Hypothalamus (tissue), 51 donors: ENCODE measurements at regions not wholly inside any gene's neighbourhood (a gene's known extent, or its start where the extent isn't known, plus 50 kb on each side); places are given as distances from the start of the nearest gene placed in this dataset.

Source experiments
- DNase-seq, 51 donors: peaks; one replicate each; lab custom pipeline; 2025; lab: John Stamatoyannopoulos, UW

GRCh38 chr9:115637661-115638060 lies 515.9 kb upstream of the PAPPA start:
- DNase-seq, result no peak

- no peak for DNase-seq
These were observed 512.7 kb upstream of the PAPPA start for GRCh38 chr9:115640887-115641286.

- no peak for DNase-seq
These were observed 511.3 kb upstream of the PAPPA start for GRCh38 chr9:115642285-115642684.

DNA sequence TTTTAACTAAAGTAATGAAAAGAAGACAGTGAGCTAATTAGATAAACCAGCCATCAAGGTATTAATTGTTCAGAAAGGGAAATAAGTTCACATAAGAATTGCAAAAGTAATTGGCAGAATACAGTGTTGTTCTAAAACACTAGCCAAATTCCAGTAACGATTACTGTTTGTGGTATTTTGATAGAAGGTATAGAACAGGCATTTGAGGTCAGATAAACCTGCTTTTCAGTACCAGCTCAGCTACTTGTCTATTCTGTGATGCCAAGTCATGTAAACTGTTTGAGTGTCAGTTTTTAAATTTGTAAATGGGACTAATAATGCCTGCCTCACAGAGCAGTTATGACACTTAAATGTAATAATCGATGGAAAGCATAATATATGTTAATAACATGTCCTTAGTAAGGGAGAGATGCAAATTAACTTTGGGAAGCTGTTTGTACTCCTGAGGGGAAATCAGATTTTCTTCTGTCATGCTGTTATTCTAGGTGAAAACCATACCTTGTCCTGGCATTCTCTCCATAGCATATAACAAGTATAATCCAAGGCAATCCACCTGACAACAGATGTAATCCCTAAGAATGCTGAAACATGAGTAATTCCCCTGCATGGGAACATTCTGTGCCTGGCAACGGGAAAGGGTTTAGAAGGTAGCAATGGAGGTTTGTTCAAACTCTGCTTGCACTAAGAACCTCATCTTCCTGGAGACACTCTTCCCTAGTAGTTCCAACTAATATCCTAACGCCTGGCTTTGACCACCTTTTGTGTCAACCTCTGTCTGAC lies 509.5 kb upstream of the PAPPA start:
- no peak for DNase-seq

GRCh38 chr9:115649991-115650472 lies 503.6 kb upstream of the PAPPA start:
- DNase-seq, result peak in 41 of 51 donors; percentile 2 to 89 (median 36)

DNA sequence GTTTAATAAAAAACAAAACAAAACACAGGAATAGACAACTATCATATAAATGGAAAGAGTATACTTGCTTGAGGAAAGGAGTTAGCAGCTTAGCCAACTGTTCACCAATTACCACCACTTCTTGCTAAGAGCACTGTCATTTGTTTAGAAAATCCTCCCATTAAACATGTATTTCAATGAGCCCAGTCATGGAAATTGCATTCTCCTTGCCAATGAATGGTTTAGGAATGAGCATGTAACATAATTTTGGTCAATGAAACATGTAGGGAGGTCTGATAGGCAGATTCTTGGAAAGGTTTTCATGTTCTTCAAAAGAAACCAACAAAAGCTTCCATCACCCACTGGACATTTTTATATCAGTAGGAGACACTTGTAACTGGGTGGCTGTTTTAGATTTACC lies 502.8 kb upstream of the PAPPA start:
- DNase-seq, result no peak

DNA sequence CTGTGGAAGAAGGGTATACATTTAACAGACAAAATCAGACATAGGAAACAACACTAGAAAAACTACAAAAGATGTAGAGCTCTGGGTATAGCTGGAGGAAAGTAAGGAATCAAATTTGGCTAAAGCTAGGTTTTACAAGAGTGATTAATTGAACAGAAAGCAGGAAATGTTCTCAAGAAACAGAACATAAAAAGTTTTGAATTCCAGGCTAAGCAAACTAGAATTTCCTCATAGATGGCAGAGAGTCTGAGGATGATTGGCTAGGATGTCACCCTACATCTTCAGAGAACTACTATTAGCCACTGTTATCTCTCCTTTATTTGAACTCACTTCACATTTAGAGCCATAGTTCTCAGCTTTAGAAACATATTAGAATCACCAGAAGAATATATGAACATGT lies 502.1 kb upstream of the PAPPA start:
- no peak for DNase-seq

DNA sequence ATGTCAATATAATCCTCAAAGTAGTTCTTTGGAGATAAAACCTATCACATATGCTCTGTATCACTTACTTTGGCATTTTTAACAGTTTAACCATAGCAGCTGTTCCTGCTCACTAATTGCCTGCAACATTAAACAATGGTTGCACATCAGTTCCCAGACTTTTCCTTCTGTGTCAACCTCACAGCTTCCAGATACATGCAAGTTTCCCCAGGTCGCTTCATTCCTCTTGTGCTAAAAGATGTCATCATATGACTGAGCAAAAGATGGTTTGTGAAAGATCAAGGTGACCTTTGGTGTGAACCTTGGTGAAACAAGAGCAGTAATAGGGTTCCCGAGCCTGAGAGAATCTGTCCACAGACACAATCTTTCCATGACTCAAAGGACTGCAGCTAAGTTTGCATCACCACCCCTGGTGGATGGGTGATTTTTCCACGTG lies 500.4 kb upstream of the PAPPA start:
- no peak for DNase-seq

DNA sequence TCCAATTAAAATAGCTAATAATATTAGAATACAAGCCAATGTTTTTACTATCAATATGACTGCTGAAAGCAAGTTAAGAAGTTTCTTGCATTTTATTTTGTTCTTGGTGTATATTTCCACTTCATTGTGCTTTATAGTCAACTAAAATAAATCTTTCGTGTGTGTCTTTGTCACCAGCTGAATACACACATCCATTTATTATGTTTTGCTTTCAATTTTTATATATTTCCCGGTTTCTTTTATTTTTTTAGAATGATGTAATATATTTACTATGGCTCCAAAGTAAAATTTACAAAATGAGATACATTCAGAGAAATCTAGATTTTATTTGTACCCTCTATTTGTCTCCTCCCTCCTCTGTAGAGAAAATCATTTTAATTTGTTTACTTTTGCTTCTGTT lies 495.9 kb upstream of the PAPPA start:
- no peak for DNase-seq

DNA sequence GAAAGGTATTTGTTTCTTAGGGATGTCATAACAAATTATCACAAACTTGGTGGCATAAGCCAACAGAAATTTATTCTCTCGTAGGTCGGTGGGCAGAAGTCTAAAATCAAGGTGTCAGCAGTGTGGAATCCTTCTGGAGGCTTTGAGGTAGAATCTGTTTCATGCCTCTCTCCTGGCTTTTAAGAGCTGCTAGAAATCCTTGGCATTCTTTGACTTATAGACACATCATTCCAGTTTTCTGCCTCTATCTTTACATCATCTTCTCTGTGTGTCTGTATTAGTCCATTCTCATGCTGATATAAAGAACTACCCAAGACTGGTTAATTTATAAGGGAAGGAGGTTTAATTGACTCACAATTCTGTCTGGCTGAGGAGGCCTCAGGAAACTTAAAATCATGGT lies 488.1 kb upstream of the PAPPA start:
- DNase-seq, result no peak

DNA sequence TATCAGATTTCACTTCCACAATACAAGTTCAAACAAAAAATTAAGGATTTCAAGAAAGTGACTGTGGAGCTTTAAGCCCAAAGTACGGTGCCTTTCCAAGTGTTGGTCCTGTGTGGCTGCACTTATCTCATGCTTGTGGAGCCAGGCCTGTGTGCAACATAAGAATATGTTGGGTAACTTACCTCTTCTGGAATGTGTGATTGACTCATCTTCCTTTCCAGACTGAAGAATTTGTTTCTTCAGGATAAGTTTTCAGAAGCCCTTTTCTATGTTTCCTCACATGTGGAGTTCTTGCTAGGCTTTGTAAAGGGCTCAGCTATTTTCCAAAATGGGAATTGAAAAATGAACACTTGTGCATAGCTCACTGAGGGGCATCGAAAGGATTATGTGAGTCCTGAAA lies 485.1 kb upstream of the PAPPA start:
- no peak for DNase-seq

DNA sequence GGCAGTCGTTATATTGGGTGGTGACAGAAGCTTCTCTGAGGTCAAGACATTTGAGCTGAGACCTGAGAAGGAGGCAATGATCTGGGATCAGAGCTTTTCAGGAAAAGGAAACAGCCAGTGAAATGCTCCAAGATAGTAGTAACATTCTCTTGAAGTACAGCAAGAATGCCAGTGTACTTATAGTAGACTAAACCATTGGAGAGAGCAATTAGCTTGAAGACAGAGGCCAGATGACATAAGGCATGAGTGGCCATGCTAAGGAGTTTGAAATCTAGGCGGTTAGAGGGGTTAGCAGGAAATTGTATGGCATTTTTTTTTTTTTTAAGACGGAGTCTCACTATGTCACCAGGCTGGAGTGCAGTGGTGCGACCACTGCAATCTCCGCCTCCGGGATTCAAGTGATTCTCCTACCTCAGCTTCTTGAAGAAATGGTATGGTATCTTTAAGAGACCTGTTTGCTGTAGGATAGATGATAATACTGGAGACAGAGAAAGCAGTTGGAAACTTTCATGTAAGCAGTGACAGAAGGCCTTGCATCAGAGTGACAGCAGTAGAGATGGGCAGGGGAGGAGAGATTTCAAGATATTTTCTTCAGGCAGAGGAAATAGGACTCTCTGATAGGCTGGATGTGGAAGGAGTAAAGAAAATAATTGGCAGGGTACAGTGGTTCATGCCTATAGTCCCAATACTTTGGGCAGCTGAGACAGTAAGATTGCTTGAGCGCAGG lies 482.2 kb upstream of the PAPPA start:
- no peak for DNase-seq

- DNase-seq, result no peak
These were observed 481.7 kb upstream of the PAPPA start for GRCh38 chr9:115671963-115672305.

DNA sequence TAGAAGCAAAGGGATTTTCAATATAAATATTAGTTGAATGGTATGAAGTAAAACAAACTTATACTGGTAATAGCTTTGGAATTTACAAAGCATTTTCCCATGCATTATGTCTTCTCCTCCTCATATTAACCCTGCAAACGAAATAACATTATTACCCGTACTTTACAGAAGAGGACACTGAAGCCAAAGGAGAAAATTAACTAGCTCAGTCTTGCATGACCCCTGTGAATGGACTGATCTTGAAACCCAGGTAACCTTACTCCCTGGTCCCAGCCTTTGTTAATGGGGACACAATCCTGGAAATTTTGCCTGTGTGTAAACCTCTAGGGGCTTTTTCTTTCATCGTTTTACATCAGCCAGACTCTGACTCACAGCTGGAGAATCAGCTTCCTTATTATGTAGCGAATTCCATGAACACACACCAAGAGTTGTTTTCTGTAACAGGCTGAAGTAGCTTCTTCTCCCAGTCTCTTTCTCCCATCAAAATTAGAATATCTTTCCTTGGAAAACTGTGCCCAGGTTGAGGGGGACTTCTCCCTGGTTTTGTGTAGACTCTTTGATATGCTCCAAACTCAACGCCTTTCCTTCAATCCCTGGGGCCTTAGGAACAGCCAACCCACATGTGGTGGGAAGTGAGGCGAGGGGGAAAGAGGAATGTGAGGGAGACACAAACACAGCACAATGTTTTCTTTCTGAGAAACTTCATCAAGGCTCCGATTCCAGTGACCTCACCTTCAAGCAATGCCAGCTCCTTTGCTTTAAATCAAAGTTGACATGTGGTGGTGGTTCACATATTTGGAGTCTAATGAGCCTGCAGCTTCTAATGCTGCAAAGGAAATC lies 480.9 kb upstream of the PAPPA start:
- no peak for DNase-seq

DNA sequence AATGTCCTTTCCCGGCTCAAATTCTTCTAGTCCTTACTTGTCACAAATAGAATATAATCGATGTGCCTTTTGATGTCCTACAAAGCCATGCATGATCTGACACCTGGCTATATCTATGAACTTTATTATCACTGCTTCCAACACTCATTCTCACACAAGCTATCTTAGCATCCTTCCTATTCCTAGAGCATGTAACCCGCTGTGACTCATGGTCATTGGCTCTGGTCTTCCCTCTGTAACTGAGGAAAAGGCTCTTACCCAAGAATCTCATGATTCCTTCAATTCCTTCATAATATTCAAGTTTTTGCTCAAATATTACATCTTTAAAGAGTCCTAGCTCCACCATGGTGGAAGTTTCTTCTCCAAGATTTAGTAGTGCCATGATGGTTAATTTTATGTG lies 480.0 kb upstream of the PAPPA start:
- DNase-seq, result no peak

DNA sequence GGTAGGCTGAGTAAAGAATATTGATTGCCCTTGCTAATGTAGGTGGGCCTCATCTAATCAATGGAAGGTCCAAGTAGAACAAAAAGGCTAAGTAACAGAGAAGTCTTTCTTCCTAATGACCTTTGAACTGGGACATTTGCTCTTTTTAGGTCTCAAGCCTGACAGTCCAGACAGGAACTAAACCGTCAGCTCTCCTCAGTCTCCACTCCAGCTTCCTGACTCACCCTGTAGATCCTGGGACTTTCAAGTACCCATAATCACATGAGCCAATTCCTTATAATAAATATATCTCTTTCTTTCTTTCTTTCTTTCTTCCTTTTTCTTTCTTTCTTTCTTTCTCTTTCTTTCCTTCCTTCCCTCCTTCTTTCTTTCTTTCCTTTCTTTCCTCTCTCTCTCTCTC lies 479.5 kb upstream of the PAPPA start:
- no peak for DNase-seq

DNA sequence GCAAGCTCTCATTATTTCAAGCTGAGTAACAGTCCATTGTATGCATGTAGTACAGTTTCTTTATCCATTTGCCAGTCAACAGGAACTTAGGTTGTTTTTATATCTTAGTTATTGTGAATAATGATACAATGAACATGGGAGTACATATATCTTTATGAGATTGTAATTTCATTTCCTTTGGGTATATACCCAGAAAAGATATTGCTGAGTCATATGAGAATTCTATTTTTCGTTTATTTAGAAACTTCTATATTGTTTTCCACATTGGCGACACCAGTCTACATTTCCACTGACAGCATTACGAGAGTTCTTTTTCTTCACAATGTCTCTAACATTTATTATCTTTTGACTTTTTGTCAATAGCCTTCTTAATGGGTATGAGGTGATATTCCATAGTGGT lies 477.8 kb upstream of the PAPPA start:
- no peak for DNase-seq

DNA sequence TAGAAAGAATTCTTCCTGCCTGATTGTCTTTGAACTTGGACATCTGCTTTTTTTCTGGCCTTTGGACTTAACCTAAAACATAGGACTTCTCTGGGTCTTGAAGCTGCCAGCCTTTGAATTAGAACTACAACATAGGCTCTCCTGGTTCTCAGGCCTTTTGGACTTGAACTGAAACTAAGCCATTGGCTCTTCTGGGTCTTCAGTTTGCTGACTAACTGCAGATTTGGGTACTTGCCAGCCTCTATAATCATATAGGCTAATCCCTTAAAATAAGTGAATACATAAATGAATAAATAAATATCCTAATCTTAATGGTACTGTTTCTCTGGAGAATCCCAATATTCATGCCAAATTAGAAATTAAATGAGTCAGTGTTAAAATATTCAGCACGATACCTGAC lies 473.4 kb upstream of the PAPPA start:
- DNase-seq, result no peak

DNA sequence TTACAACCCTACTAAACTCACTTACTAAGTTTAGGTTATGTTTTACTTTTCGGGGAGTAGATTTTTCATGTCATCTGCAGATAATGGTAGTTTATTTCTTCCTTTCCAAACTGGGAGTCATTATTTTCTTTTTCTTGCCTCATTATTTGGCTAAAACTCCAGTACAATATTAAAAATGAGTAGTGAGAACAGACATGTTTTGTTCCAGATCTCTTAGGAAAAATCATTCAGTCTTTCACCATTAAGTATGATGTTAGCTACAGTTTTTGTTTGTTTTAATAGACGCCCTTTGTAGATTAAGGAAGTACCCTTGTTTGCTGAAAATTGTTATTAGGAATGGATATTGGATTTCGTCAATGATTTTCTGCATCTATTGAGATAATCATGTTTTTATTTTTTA lies 472.0 kb upstream of the PAPPA start:
- no peak for DNase-seq

GRCh38 chr9:115686069-115686468 lies 467.5 kb upstream of the PAPPA start:
- DNase-seq, result no peak

DNA sequence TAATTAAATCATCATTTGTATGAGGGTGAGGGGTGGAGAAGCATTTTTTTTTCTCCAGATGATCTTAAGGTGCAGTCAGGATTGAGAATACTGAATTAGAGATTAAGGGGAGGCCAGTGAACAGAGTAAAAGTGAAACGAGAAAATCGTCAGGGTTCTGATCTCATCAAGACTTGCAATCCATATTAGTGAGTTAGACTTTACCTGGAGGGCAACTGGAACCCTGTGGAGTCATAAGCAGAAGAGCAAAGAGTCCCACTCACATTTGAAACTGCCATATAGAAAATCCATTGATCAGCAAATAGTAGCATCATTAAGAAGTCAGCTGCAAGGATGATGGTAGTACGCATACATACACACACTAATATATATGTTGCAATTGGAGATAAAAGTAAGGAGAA lies 466.2 kb upstream of the PAPPA start:
- DNase-seq, result no peak
